ENCODE measurements at regions not wholly inside any gene's neighbourhood (a gene's known extent, or its start where the extent isn't known, plus 50 kb on each side); places are given as distances from the start of the nearest gene placed in this dataset.
"Not testable (repeated sequence)": the region's sequence is repeated elsewhere in the genome, so short reads cannot be mapped to it uniquely, and the experiment has no call there.

DNA sequence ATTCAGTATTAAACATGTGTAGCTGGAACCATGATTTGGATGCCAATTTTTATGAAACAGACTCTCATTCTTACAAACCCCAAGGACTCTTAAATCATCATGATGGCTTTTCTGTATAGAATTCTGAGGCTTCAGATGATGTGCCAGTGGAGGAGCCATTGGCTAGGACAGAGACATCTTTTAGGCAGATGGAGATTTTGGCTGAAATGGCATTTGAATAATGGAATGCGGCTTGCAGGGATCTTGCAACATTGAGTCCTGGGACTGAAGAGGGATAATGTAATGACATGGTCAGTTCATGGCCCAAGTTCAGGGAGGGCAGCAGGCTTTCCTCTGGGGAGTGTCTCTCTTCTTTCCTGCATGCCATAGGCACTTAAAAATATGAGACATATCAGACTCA lies 172.4 kb downstream of the ABCA8 start:
- DNase-seq (ENCODE audit: low read depth in 4 of 4, low spot score in 2 of 4) = no peak

- DNase-seq (ENCODE audit: low read depth in 4 of 4, low spot score in 2 of 4) = no peak
Observed at GRCh38 chr17:68780596-68780995, 174.6 kb downstream of the ABCA8 start.

- no peak for DNase-seq (ENCODE audit: low read depth in 4 of 4, low spot score in 2 of 4)
Observed at GRCh38 chr17:68778726-68779125, 176.5 kb downstream of the ABCA8 start.

- DNase-seq (ENCODE audit: low read depth in 4 of 4, low spot score in 2 of 4) = no peak
Observed at GRCh38 chr17:68777856-68778694, 176.9 kb upstream of the FAM20A start.

- peak in 3 of 4 donors; percentile 54 to 70 (median 68) for DNase-seq (ENCODE audit: low read depth in 4 of 4, low spot score in 2 of 4)
Observed at GRCh38 chr17:68777243-68777855, 176.2 kb upstream of the FAM20A start.

DNA sequence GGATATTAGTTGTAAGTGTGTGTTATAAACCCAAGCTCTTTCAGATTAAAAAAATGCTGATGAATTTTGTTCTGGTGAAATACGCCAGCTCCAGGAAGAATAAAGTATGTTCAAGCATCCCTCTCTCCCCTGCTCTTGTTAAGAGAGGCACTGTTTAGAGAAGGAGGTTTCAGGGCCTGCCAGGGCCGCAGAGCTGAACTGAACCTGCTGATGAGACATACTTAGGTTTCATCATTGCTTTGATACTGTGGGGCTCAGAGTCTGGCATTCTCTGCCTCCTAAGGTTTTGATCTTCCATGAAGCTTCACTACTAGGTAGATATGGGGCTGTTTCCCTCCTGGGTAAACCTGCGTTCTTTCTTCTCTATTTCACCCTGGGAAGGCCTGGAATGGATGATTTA lies 175.3 kb upstream of the FAM20A start:
- no peak for DNase-seq (ENCODE audit: low read depth in 4 of 4, low spot score in 2 of 4)

- no peak for DNase-seq (ENCODE audit: low read depth in 4 of 4, low spot score in 2 of 4)
Observed at GRCh38 chr17:68775969-68776368, 174.8 kb upstream of the FAM20A start.

- no peak for DNase-seq (ENCODE audit: low read depth in 4 of 4, low spot score in 2 of 4)
Observed at GRCh38 chr17:68775318-68775717, 174.2 kb upstream of the FAM20A start.

- peak in 1 of 4 donors; percentile 42 for DNase-seq (ENCODE audit: low read depth in 4 of 4, low spot score in 2 of 4)
Observed at GRCh38 chr17:68771867-68772515, 170.8 kb upstream of the FAM20A start.

- DNase-seq (ENCODE audit: low read depth in 4 of 4, low spot score in 2 of 4) = no peak
Observed at GRCh38 chr17:68768804-68769203, 167.6 kb upstream of the FAM20A start.

DNA sequence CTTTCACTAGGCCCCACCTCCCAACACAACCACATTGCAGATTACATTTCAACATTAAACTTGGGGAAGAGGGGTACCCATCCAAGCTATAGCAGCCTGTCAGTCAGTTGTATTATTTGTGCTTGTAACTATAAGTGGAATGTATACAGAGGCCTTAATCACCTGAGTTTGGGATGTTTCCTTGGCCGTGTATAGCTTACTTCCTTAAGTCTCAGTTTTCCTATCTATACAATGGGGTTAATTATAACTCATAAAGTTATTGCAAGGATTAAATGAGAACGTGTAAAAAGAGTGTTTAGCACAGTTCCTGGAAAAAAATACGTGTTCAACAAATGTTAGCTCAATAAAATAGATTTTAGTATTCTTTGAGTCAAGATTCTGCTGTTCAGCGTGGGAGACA lies 165.5 kb upstream of the FAM20A start:
- DNase-seq (ENCODE audit: low read depth in 4 of 4, low spot score in 2 of 4) = no peak

DNA sequence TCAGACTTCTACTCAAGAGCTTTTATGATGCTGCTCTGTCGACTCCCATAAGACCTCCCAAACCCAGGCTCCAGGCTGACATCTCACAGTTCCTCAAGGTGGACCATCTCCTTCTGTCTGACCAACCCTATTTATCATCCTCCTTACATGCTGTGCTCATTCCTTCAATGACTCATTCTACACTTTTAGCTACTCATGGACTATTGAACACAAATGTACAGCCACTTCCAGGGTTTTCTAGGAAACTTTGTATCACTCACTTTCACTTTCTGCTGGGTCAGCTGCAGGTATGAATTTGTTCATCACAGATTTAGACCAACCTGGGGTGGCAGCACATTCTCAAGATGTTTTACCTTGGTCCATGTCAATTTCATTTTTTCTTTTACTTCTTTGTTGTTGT lies 162.4 kb upstream of the FAM20A start:
- no peak for DNase-seq (ENCODE audit: low read depth in 4 of 4, low spot score in 2 of 4)

- no peak for DNase-seq (ENCODE audit: low read depth in 4 of 4, low spot score in 2 of 4)
Observed at GRCh38 chr17:68762911-68763310, 161.7 kb upstream of the FAM20A start.

DNA sequence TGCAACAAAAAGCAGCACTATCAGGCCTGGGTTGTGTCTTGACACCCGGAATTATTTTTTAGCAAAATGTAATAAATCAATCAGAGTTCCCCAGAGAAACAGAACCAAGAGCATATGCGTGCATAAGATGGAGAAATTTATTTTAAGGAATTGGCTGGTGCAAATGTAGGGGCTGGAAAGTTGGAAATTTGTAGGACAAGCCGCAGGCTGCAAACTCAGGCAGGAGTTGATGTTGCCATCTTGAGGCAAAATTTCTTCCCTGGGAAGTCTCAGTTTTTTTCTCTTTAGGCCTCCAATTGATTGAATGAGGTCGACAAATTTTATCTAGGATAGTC lies 158.9 kb upstream of the FAM20A start:
- DNase-seq (ENCODE audit: low read depth in 4 of 4, low spot score in 2 of 4) = no peak

DNA sequence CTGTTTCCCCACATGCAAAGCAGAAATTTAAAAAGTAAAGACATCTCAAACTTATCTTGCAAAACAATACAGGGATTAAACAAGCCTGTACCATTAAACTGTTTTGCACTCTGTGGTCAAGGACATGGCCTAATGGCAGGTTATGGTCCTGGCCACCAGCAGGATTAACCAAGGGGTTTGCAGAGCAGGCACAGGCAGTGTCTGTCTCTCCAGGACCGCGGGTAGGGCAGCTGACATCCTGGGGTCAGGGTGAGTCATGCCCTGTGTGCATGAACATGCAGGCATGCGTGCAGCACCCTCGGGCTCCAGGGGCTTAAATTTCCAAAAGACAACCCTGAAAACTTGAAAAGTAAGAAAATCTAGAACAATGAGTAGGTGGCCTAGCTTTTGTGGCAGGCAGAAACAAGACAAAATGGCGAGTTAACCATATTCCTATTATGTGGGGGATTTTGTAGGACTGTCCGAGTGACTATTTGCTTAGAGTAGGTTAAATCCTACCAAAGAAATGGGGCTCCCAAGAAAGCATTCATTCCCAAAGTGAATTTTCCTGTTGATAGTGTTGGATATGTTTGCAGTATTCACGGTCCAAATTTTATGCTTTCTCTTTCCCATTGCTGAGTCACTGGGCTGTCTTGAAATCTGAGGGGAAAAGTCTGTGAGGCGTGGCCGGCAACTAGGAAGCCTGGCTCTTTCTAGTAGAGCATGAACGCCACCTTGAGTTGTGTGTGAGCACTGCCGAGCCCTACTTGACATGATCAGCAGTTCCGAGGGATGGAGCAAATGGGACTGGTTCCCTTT lies 158.4 kb upstream of the FAM20A start:
- DNase-seq (ENCODE audit: low read depth in 4 of 4, low spot score in 2 of 4) = peak; percentile 67 to 89 (median 76)

- no peak for DNase-seq (ENCODE audit: low read depth in 4 of 4, low spot score in 2 of 4)
Observed at GRCh38 chr17:68759002-68759342, 157.8 kb upstream of the FAM20A start.

- not testable (repeated sequence) for DNase-seq (ENCODE audit: low read depth in 4 of 4, low spot score in 2 of 4)
Observed at GRCh38 chr17:68757866-68758757, 156.9 kb upstream of the FAM20A start.

GRCh38 chr17:68753985-68754769 lies 153.0 kb upstream of the FAM20A start:
- no peak for DNase-seq (ENCODE audit: low read depth in 4 of 4, low spot score in 2 of 4)

- no peak for DNase-seq (ENCODE audit: low read depth in 4 of 4, low spot score in 2 of 4)
Observed at GRCh38 chr17:68750208-68750562, 149.0 kb upstream of the FAM20A start.
